Activated naive CD8-positive, alpha-beta T cell treated with anti-CD3 and anti-CD28 coated beads, Interleukin-2, amount 10 ng/mL, durations not matched to agents 7 days and 5 days (primary cell): ENCODE measurements at regions not wholly inside any gene's neighbourhood (a gene's known extent, or its start where the extent isn't known, plus 50 kb on each side); places are given as distances from the start of the nearest gene placed in this dataset.

ENCODE experiments used
- ATAC-seq: fragments of 150-1000 bp; cut with Tn5 transposase; one replicate; pipeline ENCODE4 v1.10.0; 2021; ENCODE audit warnings: low read depth, moderate library complexity
- POLR2A ChIA-PET: fragments of 350-600 bp; sonication (Branson Sonifier 250); formaldehyde crosslinking; loops from one replicate; lab custom pipeline; 2021; ENCODE audit warnings: antibody characterized with exemption; lab: Charles Lee
- DNase-seq: peaks from one replicate; pipeline ENCODE4 v3.0.0; 2021
- H3K27ac Mint-ChIP-seq: one replicate; pipeline ENCODE4 v1.8.0; 2022; ENCODE audit warnings: mild to moderate bottlenecking, mixed read lengths
- H3K27me3 Mint-ChIP-seq: one replicate; pipeline ENCODE4 v1.8.0; 2022; ENCODE audit warnings: mild to moderate bottlenecking, moderate library complexity, mixed read lengths
- H3K36me3 Mint-ChIP-seq: one replicate; pipeline ENCODE4 v1.8.0; 2021; ENCODE audit warnings: mild to moderate bottlenecking, mixed read lengths
- H3K4me1 Mint-ChIP-seq: one replicate; pipeline ENCODE4 v1.8.0; 2021; ENCODE audit warnings: mixed read lengths
- H3K4me3 Mint-ChIP-seq: one replicate; pipeline ENCODE4 v1.8.0; 2022; ENCODE audit warnings: mild to moderate bottlenecking, moderate library complexity, mixed read lengths
- H3K9me3 Mint-ChIP-seq: one replicate; pipeline ENCODE4 v1.8.0; 2021; ENCODE audit warnings: mixed read lengths

- no peak overlapping the region for H3K27ac Mint-ChIP-seq
- DNase-seq (no peak), ATAC-seq (no peak)
- POLR2A ChIA-PET: no interaction called here
- H3K36me3 Mint-ChIP-seq: no peaks in the 10 kb centered on the region
- H3K27me3 Mint-ChIP-seq: no peaks in the 10 kb centered on the region
- H3K4me3 Mint-ChIP-seq: no peak overlapping the region
- no peaks in the 10 kb centered on the region for H3K4me1 Mint-ChIP-seq
- peaks cover 12% of the 10 kb centered on the region for H3K9me3 Mint-ChIP-seq
Measured at GRCh38 chr2:4420032-4420431, 716.7 kb downstream of the DCDC2C start.

- POLR2A ChIA-PET: no interaction called here
- H3K27ac Mint-ChIP-seq: no peak overlapping the region
- no peaks in the 10 kb centered on the region for H3K36me3 Mint-ChIP-seq
- no peaks in the 10 kb centered on the region for H3K27me3 Mint-ChIP-seq
- DNase-seq: no peak
- H3K4me3 Mint-ChIP-seq: no peak overlapping the region
- peaks cover 5% of the 10 kb centered on the region for H3K9me3 Mint-ChIP-seq
- no peaks in the 10 kb centered on the region for H3K4me1 Mint-ChIP-seq
- no peak for ATAC-seq
Measured at GRCh38 chr2:4424153-4424552, 720.8 kb downstream of the DCDC2C start.

GRCh38 chr2:4427083-4427482 lies 723.7 kb downstream of the DCDC2C start:
- ATAC-seq (no peak), DNase-seq (no peak)
- H3K36me3 Mint-ChIP-seq: no peaks in the 10 kb centered on the region
- POLR2A ChIA-PET: no interaction called here
- no peaks in the 10 kb centered on the region for H3K27me3 Mint-ChIP-seq
- H3K4me3 Mint-ChIP-seq: no peak overlapping the region
- H3K9me3 Mint-ChIP-seq: peaks cover 5% of the 10 kb centered on the region
- H3K27ac Mint-ChIP-seq: no peak overlapping the region
- no peaks in the 10 kb centered on the region for H3K4me1 Mint-ChIP-seq

GRCh38 chr2:4445821-4446220 lies 742.4 kb downstream of the DCDC2C start:
- Mint-ChIP-seq H3K27me3 (no peaks in the 10 kb centered on the region), H3K27ac (no peak overlapping the region), H3K4me3 (no peak overlapping the region), H3K4me1 (no peaks in the 10 kb centered on the region), H3K36me3 (no peaks in the 10 kb centered on the region), H3K9me3 (peaks cover 1% of the 10 kb centered on the region)
- ATAC-seq: no peak
- no peak for DNase-seq
- POLR2A ChIA-PET: no interaction called here

- H3K36me3 Mint-ChIP-seq: no peaks in the 10 kb centered on the region
- H3K4me1 Mint-ChIP-seq: no peaks in the 10 kb centered on the region
- no peak overlapping the region for H3K27ac Mint-ChIP-seq
- DNase-seq: no peak
- POLR2A ChIA-PET: no interaction called here
- H3K4me3 Mint-ChIP-seq: no peak overlapping the region
- peaks cover 1% of the 10 kb centered on the region for H3K9me3 Mint-ChIP-seq
- no peaks in the 10 kb centered on the region for H3K27me3 Mint-ChIP-seq
- no peak for ATAC-seq
Measured at GRCh38 chr2:4454907-4455306, 751.5 kb downstream of the DCDC2C start.

GRCh38 chr2:4455486-4456155 lies 752.2 kb downstream of the DCDC2C start:
- Mint-ChIP-seq H3K4me1 (no peaks in the 10 kb centered on the region), H3K9me3 (peaks cover 1% of the 10 kb centered on the region), H3K27ac (no peak overlapping the region), H3K36me3 (no peaks in the 10 kb centered on the region), H3K4me3 (no peak overlapping the region), H3K27me3 (no peaks in the 10 kb centered on the region)
- ATAC-seq: no peak
- no peak for DNase-seq
- POLR2A ChIA-PET: no interaction called here

GRCh38 chr2:4464634-4465266 lies 761.4 kb downstream of the DCDC2C start:
- Mint-ChIP-seq H3K4me3 (no peak overlapping the region), H3K27ac (no peak overlapping the region), H3K4me1 (no peaks in the 10 kb centered on the region), H3K9me3 (peaks cover 2% of the 10 kb centered on the region), H3K27me3 (no peaks in the 10 kb centered on the region), H3K36me3 (no peaks in the 10 kb centered on the region)
- POLR2A ChIA-PET: no interaction called here
- DNase-seq: no peak
- no peak for ATAC-seq

DNA sequence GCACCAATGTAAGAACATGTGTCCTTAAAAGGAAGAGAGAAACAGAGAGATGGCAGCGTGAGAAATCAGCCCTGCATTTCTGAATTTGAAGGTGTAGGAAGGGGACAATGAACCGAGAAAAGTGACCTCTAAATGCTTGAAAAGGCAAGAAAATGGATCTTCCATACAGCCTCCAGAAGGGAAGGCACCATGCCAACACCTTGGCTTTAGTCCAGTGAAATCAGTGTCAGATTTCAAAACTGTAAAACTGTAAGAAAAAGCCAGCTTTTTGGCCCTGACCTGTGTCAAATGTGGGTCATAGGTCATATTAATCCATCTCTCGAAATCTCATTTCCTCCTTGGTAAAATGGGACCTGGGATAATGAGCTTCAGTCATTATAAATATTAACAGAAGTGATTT lies 762.3 kb downstream of the DCDC2C start:
- Mint-ChIP-seq H3K4me1 (no peaks in the 10 kb centered on the region), H3K27ac (no peak overlapping the region), H3K9me3 (peaks cover 2% of the 10 kb centered on the region), H3K27me3 (no peaks in the 10 kb centered on the region), H3K36me3 (no peaks in the 10 kb centered on the region), H3K4me3 (no peak overlapping the region)
- POLR2A ChIA-PET: no interaction called here
- no peak for DNase-seq
- ATAC-seq: no peak

DNA sequence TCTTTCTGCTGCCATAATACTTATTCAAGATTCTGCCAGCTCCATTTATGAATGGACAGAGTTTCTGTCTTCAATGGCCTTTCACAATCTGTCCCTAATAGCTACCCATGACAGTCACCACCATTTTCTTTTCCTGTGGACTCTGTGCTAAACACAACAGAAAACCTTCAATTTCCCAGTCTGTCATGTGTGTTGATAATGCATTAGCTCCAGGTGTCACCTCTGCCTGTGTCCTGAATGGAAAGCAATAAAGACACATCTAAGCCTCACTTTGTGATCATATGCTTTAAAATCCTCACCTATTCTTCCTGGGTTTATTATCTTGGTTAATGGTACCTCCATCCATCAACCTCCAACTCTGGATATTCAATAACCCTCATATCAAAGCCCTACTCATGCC lies 772.2 kb downstream of the DCDC2C start:
- Mint-ChIP-seq H3K27ac (no peak overlapping the region), H3K27me3 (no peaks in the 10 kb centered on the region), H3K4me3 (no peak overlapping the region), H3K36me3 (no peaks in the 10 kb centered on the region), H3K9me3 (peaks cover 7% of the 10 kb centered on the region), H3K4me1 (no peaks in the 10 kb centered on the region)
- DNase-seq: no peak
- POLR2A ChIA-PET: no interaction called here
- ATAC-seq: no peak

- no peak for DNase-seq
- POLR2A ChIA-PET: no interaction called here
- no peak for ATAC-seq
- H3K4me1 Mint-ChIP-seq: no peaks in the 10 kb centered on the region
- H3K9me3 Mint-ChIP-seq: peaks cover 20% of the 10 kb centered on the region
- H3K36me3 Mint-ChIP-seq: no peaks in the 10 kb centered on the region
- H3K27me3 Mint-ChIP-seq: no peaks in the 10 kb centered on the region
- H3K4me3 Mint-ChIP-seq: no peak overlapping the region
- no peak overlapping the region for H3K27ac Mint-ChIP-seq
Measured at GRCh38 chr2:4483050-4483449, 779.7 kb downstream of the DCDC2C start.

GRCh38 chr2:4486971-4487370 lies 783.6 kb downstream of the DCDC2C start:
- peaks cover 16% of the 10 kb centered on the region for H3K9me3 Mint-ChIP-seq
- H3K36me3 Mint-ChIP-seq: no peaks in the 10 kb centered on the region
- POLR2A ChIA-PET: no interaction called here
- no peak overlapping the region for H3K27ac Mint-ChIP-seq
- no peaks in the 10 kb centered on the region for H3K4me1 Mint-ChIP-seq
- DNase-seq: no peak
- no peak for ATAC-seq
- H3K4me3 Mint-ChIP-seq: no peak overlapping the region
- H3K27me3 Mint-ChIP-seq: no peaks in the 10 kb centered on the region

DNA sequence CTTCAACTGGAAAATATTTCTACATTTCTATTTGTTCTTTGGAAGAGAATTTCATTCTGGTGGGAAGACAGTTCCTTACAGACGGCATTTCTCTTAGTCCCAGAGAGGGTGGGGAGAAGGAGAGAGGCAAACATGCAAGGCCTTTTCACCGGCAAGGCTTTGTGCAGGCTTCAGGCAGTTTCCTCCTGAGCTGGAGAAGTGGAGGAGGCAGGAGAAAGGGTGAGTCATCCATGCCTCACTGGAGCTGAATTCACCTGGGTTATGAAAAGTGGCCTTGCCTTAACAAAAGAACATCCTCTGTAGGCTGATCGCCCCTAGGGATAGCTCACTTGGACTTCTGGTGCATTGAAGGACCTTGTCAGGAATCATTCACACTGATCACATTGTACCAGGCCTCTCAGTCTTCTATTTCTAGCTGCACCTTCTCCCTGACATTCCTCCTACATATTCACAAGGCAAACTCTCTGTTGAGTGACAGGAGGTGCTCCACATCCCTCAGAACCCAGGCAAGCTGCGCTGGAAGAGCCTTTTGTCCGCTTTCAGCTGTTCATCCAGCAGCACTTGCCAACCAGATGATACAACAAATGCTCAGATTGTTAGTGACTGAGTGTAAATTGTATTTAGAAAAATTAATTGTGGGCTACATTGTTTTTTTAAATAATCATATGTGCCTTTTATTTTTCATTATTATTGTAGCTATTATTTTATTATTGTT lies 796.1 kb downstream of the DCDC2C start:
- Mint-ChIP-seq H3K27me3 (no peaks in the 10 kb centered on the region), H3K27ac (no peak overlapping the region), H3K9me3 (no peaks in the 10 kb centered on the region), H3K36me3 (no peaks in the 10 kb centered on the region), H3K4me1 (no peaks in the 10 kb centered on the region), H3K4me3 (no peak overlapping the region)
- ATAC-seq: no peak
- POLR2A ChIA-PET: no interaction called here
- no peak for DNase-seq

GRCh38 chr2:4501525-4501924 lies 798.1 kb downstream of the DCDC2C start:
- Mint-ChIP-seq H3K4me1 (no peaks in the 10 kb centered on the region), H3K9me3 (peaks cover 2% of the 10 kb centered on the region), H3K36me3 (no peaks in the 10 kb centered on the region), H3K4me3 (no peak overlapping the region), H3K27ac (no peak overlapping the region), H3K27me3 (no peaks in the 10 kb centered on the region)
- POLR2A ChIA-PET: no interaction called here
- DNase-seq (no peak), ATAC-seq (no peak)

DNA sequence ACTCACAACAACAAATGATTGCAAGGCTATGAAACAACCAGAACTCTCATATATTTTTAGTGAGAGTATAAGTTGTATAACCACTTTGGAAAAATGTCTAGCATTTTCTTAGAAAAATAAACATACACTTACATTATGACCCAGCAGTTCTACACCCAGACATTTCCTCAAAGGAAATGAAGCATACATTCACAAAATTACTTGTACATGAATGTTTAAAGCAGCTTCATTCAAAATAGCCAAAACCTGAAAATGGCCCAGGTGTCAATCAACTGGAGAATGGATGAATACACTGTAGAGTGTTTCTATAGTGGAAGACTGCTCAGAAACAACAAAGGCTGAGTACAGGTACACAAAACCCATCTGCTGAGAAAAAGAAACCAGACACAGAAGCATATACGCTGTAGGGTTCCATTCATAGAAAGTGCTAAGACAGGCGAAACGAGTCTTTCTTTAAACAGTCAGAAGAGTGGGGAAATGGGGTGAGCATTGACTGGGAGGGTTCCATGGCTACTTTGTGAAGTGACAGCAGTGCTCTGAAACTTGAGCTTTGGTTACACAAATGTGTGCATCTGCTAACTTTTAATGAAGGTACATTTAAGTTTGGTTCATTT lies 799.0 kb downstream of the DCDC2C start:
- H3K4me1 Mint-ChIP-seq: no peaks in the 10 kb centered on the region
- POLR2A ChIA-PET: no interaction called here
- DNase-seq (no peak), ATAC-seq (no peak)
- H3K4me3 Mint-ChIP-seq: no peak overlapping the region
- no peaks in the 10 kb centered on the region for H3K27me3 Mint-ChIP-seq
- no peak overlapping the region for H3K27ac Mint-ChIP-seq
- H3K9me3 Mint-ChIP-seq: peaks cover 2% of the 10 kb centered on the region
- no peaks in the 10 kb centered on the region for H3K36me3 Mint-ChIP-seq
